ENCODE measurements at regions not wholly inside any gene's neighbourhood (a gene's known extent, or its start where the extent isn't known, plus 50 kb on each side); places are given as distances from the start of the nearest gene placed in this dataset.

DNA sequence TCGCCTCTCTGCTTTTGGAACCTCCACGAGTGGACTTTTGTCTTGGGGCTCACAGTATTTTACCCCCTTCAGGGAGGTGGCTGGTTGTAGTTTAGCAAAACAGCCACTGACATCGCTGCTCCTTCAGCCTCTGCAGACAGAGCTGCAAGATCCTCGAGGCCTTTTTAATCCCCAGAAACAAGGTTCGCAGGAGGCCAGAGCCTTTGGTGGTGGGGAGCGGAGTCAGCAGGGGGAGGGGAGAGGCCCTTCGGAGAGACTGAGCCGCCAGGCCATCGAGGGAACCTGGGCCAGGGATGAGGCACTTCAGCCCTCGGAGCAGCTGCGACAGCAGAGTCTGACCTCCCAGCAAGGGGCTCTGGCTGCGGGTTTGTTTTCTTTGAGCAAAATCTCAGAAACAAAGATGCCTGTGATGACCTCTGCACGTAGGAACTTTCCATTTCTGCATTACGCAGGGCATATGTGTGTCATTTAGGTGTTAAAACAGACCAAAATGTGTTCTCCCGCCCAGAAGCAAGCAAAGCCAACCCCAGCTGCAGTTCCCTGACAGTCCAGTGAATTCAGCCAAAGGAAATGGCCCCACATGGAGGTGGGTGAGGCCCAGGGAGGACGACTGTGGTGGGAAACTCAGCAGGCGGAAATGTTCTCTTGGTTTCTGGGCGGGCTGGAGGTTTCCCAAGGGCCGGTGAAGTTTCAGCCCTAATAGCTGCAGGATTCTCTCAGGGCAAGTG, 171.2 kb upstream of the SULF2 start:
- TF ChIP-seq, protein P1, sequence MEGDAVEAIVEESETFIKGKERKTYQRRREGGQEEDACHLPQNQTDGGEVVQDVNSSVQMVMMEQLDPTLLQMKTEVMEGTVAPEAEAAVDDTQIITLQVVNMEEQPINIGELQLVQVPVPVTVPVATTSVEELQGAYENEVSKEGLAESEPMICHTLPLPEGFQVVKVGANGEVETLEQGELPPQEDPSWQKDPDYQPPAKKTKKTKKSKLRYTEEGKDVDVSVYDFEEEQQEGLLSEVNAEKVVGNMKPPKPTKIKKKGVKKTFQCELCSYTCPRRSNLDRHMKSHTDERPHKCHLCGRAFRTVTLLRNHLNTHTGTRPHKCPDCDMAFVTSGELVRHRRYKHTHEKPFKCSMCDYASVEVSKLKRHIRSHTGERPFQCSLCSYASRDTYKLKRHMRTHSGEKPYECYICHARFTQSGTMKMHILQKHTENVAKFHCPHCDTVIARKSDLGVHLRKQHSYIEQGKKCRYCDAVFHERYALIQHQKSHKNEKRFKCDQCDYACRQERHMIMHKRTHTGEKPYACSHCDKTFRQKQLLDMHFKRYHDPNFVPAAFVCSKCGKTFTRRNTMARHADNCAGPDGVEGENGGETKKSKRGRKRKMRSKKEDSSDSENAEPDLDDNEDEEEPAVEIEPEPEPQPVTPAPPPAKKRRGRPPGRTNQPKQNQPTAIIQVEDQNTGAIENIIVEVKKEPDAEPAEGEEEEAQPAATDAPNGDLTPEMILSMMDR (conservative IDR thresholded peaks at IDR 0.05; ENCODE audit: low read length) = no peak
- TF ChIP-seq EZH2phosphoT487 (IDR thresholded peaks at IDR 0.05; ENCODE audit: borderline replicate concordance) = no peak
